ENCODE measurements at regions not wholly inside any gene's neighbourhood (a gene's known extent, or its start where the extent isn't known, plus 50 kb on each side); places are given as distances from the start of the nearest gene placed in this dataset.

- intact Hi-C loops (cut with micrococcal nuclease): no loop called here
These were observed 53.5 kb upstream of the TIPARP start for GRCh38 chr3:156620901-156621300.

- intact Hi-C loops (cut with micrococcal nuclease): no loop called here
These were observed 54.1 kb upstream of the TIPARP start for GRCh38 chr3:156620260-156620659.

- intact Hi-C loops (cut with micrococcal nuclease): no loop called here
These were observed 55.0 kb upstream of the TIPARP start for GRCh38 chr3:156619376-156619775.

GRCh38 chr3:156617781-156618180 lies 56.6 kb upstream of the TIPARP start:
- intact Hi-C loops (cut with micrococcal nuclease): no loop called here

- intact Hi-C loops (cut with micrococcal nuclease): no loop called here
These were observed 57.2 kb upstream of the TIPARP start for GRCh38 chr3:156617145-156617544.

- intact Hi-C loops (cut with micrococcal nuclease): no loop called here
These were observed 58.7 kb upstream of the TIPARP start for GRCh38 chr3:156615592-156616173.

- intact Hi-C loops (cut with micrococcal nuclease): no loop called here
These were observed 59.5 kb upstream of the TIPARP start for GRCh38 chr3:156614642-156615511.

- intact Hi-C loops (cut with micrococcal nuclease): no loop called here
These were observed 58.0 kb upstream of the SSR3 start for GRCh38 chr3:156612903-156613302.

- intact Hi-C loops (cut with micrococcal nuclease): no loop called here
These were observed 57.1 kb upstream of the SSR3 start for GRCh38 chr3:156611870-156612494.

GRCh38 chr3:156610154-156610553 lies 55.2 kb upstream of the SSR3 start:
- intact Hi-C loops (cut with micrococcal nuclease): no loop called here

GRCh38 chr3:156609546-156609945 lies 54.6 kb upstream of the SSR3 start:
- intact Hi-C loops (cut with micrococcal nuclease): no loop called here

- intact Hi-C loops (cut with micrococcal nuclease): no loop called here
These were observed 53.9 kb upstream of the SSR3 start for GRCh38 chr3:156608601-156609514.

- intact Hi-C loops (cut with micrococcal nuclease): loop anchor here (2.0 kb wide), 2 partner anchors 52 to 68 kb away; partner anchors contain the start of genes SSR3 and TIPARP
These were observed 51.8 kb upstream of the SSR3 start for GRCh38 chr3:156606729-156607128.

GRCh38 chr3:156605686-156606605 lies 51.0 kb upstream of the SSR3 start:
- intact Hi-C loops (cut with micrococcal nuclease): loop anchor here (2.0 kb wide), 2 partner anchors 51 to 69 kb away; partner anchors contain the start of genes SSR3 and TIPARP

- intact Hi-C loops (cut with micrococcal nuclease): no loop called here
These were observed 49.8 kb upstream of the SSR3 start for GRCh38 chr3:156604642-156605144.

Measured in T-helper 2 cell treated with Interferon-gamma antibody and Interleukin-4, amounts not matched to agents 100 ng/mL and 5 ng/mL, for 36 hours (primary cell).